ENCODE measurements at regions not wholly inside any gene's neighbourhood (a gene's known extent, or its start where the extent isn't known, plus 50 kb on each side); places are given as distances from the start of the nearest gene placed in this dataset.

GRCh38 chr6:51129043-51129442, 310.4 kb downstream of the TFAP2B start (continued):
- TF ChIP-seq, protein P1, sequence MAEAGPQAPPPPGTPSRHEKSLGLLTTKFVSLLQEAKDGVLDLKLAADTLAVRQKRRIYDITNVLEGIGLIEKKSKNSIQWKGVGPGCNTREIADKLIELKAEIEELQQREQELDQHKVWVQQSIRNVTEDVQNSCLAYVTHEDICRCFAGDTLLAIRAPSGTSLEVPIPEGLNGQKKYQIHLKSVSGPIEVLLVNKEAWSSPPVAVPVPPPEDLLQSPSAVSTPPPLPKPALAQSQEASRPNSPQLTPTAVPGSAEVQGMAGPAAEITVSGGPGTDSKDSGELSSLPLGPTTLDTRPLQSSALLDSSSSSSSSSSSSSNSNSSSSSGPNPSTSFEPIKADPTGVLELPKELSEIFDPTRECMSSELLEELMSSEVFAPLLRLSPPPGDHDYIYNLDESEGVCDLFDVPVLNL (IDR thresholded peaks at IDR 0.05; ENCODE audit: low read depth, low read length) = no peak
- no peak for TF ChIP-seq ZBED1 (IDR thresholded peaks at IDR 0.05; ENCODE audit: borderline replicate concordance)
- TF ChIP-seq, protein P2, sequence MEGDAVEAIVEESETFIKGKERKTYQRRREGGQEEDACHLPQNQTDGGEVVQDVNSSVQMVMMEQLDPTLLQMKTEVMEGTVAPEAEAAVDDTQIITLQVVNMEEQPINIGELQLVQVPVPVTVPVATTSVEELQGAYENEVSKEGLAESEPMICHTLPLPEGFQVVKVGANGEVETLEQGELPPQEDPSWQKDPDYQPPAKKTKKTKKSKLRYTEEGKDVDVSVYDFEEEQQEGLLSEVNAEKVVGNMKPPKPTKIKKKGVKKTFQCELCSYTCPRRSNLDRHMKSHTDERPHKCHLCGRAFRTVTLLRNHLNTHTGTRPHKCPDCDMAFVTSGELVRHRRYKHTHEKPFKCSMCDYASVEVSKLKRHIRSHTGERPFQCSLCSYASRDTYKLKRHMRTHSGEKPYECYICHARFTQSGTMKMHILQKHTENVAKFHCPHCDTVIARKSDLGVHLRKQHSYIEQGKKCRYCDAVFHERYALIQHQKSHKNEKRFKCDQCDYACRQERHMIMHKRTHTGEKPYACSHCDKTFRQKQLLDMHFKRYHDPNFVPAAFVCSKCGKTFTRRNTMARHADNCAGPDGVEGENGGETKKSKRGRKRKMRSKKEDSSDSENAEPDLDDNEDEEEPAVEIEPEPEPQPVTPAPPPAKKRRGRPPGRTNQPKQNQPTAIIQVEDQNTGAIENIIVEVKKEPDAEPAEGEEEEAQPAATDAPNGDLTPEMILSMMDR (IDR thresholded peaks at IDR 0.05 in 2 of 3, conservative IDR thresholded peaks at IDR 0.05 in 1 of 3; ENCODE audit: control insufficient read depth in 2 of 3, extremely low read depth in 1 of 3, insufficient read depth in 1 of 3, low read depth in 3 of 3, low read length in 3 of 3) = no peak

- Histone ChIP-seq H3K9me3 (replicated peaks; ENCODE audit: control insufficient read depth, insufficient read depth, low read length) (no peaks in the 10 kb centered on the region), H3K79me2 (ENCODE audit: control insufficient read depth, insufficient read depth, low read length) (no peaks in the 10 kb centered on the region), H3K9ac (ENCODE audit: control insufficient read depth, insufficient read depth, low read length) (no peak overlapping the region), H3K27ac (ENCODE audit: control insufficient read depth, insufficient read depth) (no peak overlapping the region), H3K4me3 (no peak overlapping the region), H3K4me1 (ENCODE audit: control insufficient read depth, insufficient read depth, low read length) (no peaks in the 10 kb centered on the region), H3K36me3 (ENCODE audit: control insufficient read depth in 2 of 2, insufficient read depth in 2 of 2, low read length in 1 of 2) (no peaks in the 10 kb centered on the region), H2AFZ (ENCODE audit: control insufficient read depth, low read depth, low read length) (no peak overlapping the region), H3K4me2 (ENCODE audit: control insufficient read depth, insufficient read depth) (no peak overlapping the region), H3K27me3 (replicated peaks in 1 of 2; ENCODE audit: control insufficient read depth in 2 of 2, insufficient read depth in 2 of 2, low read length in 1 of 2) (no peaks in the 10 kb centered on the region), H4K20me1 (ENCODE audit: control insufficient read depth, insufficient read depth) (no peaks in the 10 kb centered on the region)
- ChIA-PET RAD21 (ENCODE audit: unreplicated experiment) (no interaction called here), CTCF (no interaction called here), SMC1A (ENCODE audit: uncharacterized antibody, unreplicated experiment) (no interaction called here), POLR2A (no interaction called here)
- FAIRE-seq (no peak), DNase-seq (ENCODE audit: low read depth, low spot score) (no peak), ATAC-seq (no peak)
- in situ Hi-C loops (cut with MboI) (no loop called here), intact Hi-C loops (cut with micrococcal nuclease; ENCODE audit: unreplicated experiment) (no loop called here)
- no TSS peak for BruUV-seq (replicated peaks)
- no peak for TF ChIP-seq NRF1 (conservative IDR thresholded peaks at IDR 0.05; ENCODE audit: low read depth, low read length)
- TF ChIP-seq EP300 (IDR thresholded peaks at IDR 0.05; ENCODE audit: borderline replicate concordance in 1 of 2, control insufficient read depth in 1 of 2, low read depth in 2 of 2, low read length in 2 of 2) = no peak
- TF ChIP-seq BRCA1 (IDR thresholded peaks at IDR 0.05; ENCODE audit: low read depth, low read length) = no peak
- no peak for TF ChIP-seq SMAD5 (IDR thresholded peaks at IDR 0.05; ENCODE audit: low read depth)
- TF ChIP-seq TARDBP (IDR thresholded peaks at IDR 0.05; ENCODE audit: borderline replicate concordance) = no peak
- TF ChIP-seq FOXK2 (IDR thresholded peaks at IDR 0.05) = no peak
- TF ChIP-seq ESRRA (IDR thresholded peaks at IDR 0.05; ENCODE audit: low read length) = no peak
- TF ChIP-seq, protein P3, sequence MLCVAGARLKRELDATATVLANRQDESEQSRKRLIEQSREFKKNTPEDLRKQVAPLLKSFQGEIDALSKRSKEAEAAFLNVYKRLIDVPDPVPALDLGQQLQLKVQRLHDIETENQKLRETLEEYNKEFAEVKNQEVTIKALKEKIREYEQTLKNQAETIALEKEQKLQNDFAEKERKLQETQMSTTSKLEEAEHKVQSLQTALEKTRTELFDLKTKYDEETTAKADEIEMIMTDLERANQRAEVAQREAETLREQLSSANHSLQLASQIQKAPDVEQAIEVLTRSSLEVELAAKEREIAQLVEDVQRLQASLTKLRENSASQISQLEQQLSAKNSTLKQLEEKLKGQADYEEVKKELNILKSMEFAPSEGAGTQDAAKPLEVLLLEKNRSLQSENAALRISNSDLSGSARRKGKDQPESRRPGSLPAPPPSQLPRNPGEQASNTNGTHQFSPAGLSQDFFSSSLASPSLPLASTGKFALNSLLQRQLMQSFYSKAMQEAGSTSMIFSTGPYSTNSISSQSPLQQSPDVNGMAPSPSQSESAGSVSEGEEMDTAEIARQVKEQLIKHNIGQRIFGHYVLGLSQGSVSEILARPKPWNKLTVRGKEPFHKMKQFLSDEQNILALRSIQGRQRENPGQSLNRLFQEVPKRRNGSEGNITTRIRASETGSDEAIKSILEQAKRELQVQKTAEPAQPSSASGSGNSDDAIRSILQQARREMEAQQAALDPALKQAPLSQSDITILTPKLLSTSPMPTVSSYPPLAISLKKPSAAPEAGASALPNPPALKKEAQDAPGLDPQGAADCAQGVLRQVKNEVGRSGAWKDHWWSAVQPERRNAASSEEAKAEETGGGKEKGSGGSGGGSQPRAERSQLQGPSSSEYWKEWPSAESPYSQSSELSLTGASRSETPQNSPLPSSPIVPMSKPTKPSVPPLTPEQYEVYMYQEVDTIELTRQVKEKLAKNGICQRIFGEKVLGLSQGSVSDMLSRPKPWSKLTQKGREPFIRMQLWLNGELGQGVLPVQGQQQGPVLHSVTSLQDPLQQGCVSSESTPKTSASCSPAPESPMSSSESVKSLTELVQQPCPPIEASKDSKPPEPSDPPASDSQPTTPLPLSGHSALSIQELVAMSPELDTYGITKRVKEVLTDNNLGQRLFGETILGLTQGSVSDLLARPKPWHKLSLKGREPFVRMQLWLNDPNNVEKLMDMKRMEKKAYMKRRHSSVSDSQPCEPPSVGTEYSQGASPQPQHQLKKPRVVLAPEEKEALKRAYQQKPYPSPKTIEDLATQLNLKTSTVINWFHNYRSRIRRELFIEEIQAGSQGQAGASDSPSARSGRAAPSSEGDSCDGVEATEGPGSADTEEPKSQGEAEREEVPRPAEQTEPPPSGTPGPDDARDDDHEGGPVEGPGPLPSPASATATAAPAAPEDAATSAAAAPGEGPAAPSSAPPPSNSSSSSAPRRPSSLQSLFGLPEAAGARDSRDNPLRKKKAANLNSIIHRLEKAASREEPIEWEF (IDR thresholded peaks at IDR 0.05; ENCODE audit: insufficient replicate concordance, low read depth, low read length) = no peak
- TF ChIP-seq YBX1 (IDR thresholded peaks at IDR 0.05) = no peak
- TF ChIP-seq RFX5 (IDR thresholded peaks at IDR 0.05; ENCODE audit: low read depth, low read length) = no peak
- TF ChIP-seq NR2F1 (conservative IDR thresholded peaks at IDR 0.05) = no peak
These were observed 319.1 kb downstream of the TFAP2B start for GRCh38 chr6:51137777-51138176.

Data from GM12878 (cell line).